ENCODE measurements at regions not wholly inside any gene's neighbourhood (a gene's known extent, or its start where the extent isn't known, plus 50 kb on each side); places are given as distances from the start of the nearest gene placed in this dataset.

- TF ChIP-seq, protein P1, sequence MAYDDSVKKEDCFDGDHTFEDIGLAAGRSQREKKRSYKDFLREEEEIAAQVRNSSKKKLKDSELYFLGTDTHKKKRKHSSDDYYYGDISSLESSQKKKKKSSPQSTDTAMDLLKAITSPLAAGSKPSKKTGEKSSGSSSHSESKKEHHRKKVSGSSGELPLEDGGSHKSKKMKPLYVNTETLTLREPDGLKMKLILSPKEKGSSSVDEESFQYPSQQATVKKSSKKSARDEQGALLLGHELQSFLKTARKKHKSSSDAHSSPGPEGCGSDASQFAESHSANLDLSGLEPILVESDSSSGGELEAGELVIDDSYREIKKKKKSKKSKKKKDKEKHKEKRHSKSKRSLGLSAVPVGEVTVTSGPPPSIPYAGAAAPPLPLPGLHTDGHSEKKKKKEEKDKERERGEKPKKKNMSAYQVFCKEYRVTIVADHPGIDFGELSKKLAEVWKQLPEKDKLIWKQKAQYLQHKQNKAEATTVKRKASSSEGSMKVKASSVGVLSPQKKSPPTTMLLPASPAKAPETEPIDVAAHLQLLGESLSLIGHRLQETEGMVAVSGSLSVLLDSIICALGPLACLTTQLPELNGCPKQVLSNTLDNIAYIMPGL (CRISPR knock-in tag; IDR thresholded peaks at IDR 0.05): no peak
- TF ChIP-seq TFAM (CRISPR knock-in tag; conservative IDR thresholded peaks at IDR 0.05) (no peak), GABPB1 (CRISPR knock-in tag; IDR thresholded peaks at IDR 0.05) (no peak), ZBTB9 (CRISPR knock-in tag; IDR thresholded peaks at IDR 0.05) (no peak)
Measured at GRCh38 chr16:9393591-9393990, 302.1 kb downstream of the HAPSTR1 start (continued).

GRCh38 chr16:9395958-9396359 lies 304.5 kb downstream of the HAPSTR1 start:
- DNase-seq (ENCODE audit: extremely low read depth in 1 of 4, low spot score in 3 of 4): no peak
- Histone ChIP-seq H3K9me3 (replicated peaks; ENCODE audit: control insufficient read depth, insufficient read depth, low read depth, low read length) (no peaks in the 10 kb centered on the region), H3K27me3 (ENCODE audit: control insufficient read depth in 2 of 2, insufficient read depth in 2 of 2, low read length in 2 of 2) (no peaks in the 10 kb centered on the region), H3K4me3 (no peak overlapping the region), H3K4me1 (replicated peaks in 1 of 2; ENCODE audit: control insufficient read depth in 2 of 2, insufficient read depth in 2 of 2, low read length in 2 of 2) (no peaks in the 10 kb centered on the region), H3K27ac (ENCODE audit: extremely low read depth, low read depth, low read length) (no peak overlapping the region), H3K4me2 (ENCODE audit: insufficient read depth, low read length) (no peak overlapping the region), H3K9ac (ENCODE audit: insufficient read depth in 1 of 2, low read depth in 2 of 2, low read length in 2 of 2) (no peak overlapping the region), H3K36me3 (ENCODE audit: control insufficient read depth, insufficient read depth, low read length) (no peaks in the 10 kb centered on the region), H2AFZ (ENCODE audit: low read depth, low read length) (no peak overlapping the region), H3K79me2 (ENCODE audit: control insufficient read depth, insufficient read depth, low read length) (no peaks in the 10 kb centered on the region), H4K20me1 (replicated peaks; ENCODE audit: control insufficient read depth, insufficient read depth, low read length) (no peaks in the 10 kb centered on the region; the same call in 1 of the 2 replicates), H3K9me1 (ENCODE audit: control insufficient read depth, insufficient read depth, low read length) (no peaks in the 10 kb centered on the region)
- TF ChIP-seq POLR3G (IDR thresholded peaks at IDR 0.05; ENCODE audit: extremely low read depth, insufficient read length, insufficient replicate concordance) (no peak), PHF8 (IDR thresholded peaks at IDR 0.05; ENCODE audit: borderline replicate concordance, low read length) (no peak), EHMT2 (IDR thresholded peaks at IDR 0.05) (no peak), ZNF655 (CRISPR knock-in tag; IDR thresholded peaks at IDR 0.05) (no peak), PYGO2 (tag; IDR thresholded peaks at IDR 0.05) (no peak), CEBPB (tag; IDR thresholded peaks at IDR 0.05) (no peak)
- BruUV-seq (replicated peaks): no TSS peak
- ChIA-PET CTCF (ENCODE audit: low intra/inter-chr PET ratio) (no interaction called here), POLR2A (no interaction called here)
- FAIRE-seq: no peak
- in situ Hi-C loops (cut with MboI) (no loop called here), intact Hi-C loops (cut with micrococcal nuclease) (no loop called here)
- no peak for ATAC-seq
- 0% methylated on average over 3 of the region's 3 CpGs for WGBS (ENCODE audit: insufficient coverage, low coverage, missing lambda C conversion rate)
